Keratinocyte (primary cell): ENCODE measurements at regions not wholly inside any gene's neighbourhood (a gene's known extent, or its start where the extent isn't known, plus 50 kb on each side); places are given as distances from the start of the nearest gene placed in this dataset.

Experiments used
- DNase-seq: peaks from one replicate; pipeline ENCODE4 v3.0.0-alpha.2; 2011; ENCODE audit warnings: low read depth, missing footprints, low spot score
- FAIRE-seq: peaks from 2 replicates; lab custom pipeline; 2011; peaks lifted over from hg19 to GRCh38; lab: Jason Lieb, UNC
- H2AFZ ChIP-seq: 2 replicates; pipeline ENCODE4 v1.6.0; 2012; ENCODE audit warnings: low read length, control low read depth, inconsistent platforms; ENCODE audit not compliant: control insufficient read depth
- H3K27ac ChIP-seq: 2 replicates; pipeline ENCODE4 v1.5.1; 2011; ENCODE audit warnings: low read length; ENCODE audit not compliant: control insufficient read depth, insufficient read depth
- H3K27me3 ChIP-seq: 3 replicates; pipeline ENCODE4 v1.6.0; 2011; ENCODE audit warnings: low read length; ENCODE audit not compliant: control insufficient read depth, insufficient read depth; ENCODE audit errors: extremely low read depth
- H3K36me3 ChIP-seq, 2 experiments: 2 replicates in 1 of 2; 3 replicates in 1 of 2; pipeline ENCODE4 v1.5.1; 2011; ENCODE audit warnings: low read length in 2 of 2, mild to moderate bottlenecking in 1 of 2; ENCODE audit not compliant: control insufficient read depth in 2 of 2, insufficient read depth in 2 of 2; ENCODE audit errors: extremely low read depth in 1 of 2
- H3K4me1 ChIP-seq: 3 replicates; pipeline ENCODE4 v1.5.1; 2011; ENCODE audit warnings: low read length; ENCODE audit not compliant: control insufficient read depth, insufficient read depth; ENCODE audit errors: extremely low read depth
- H3K4me2 ChIP-seq: 3 replicates; pipeline ENCODE4 v1.6.0; 2011; ENCODE audit warnings: low read depth, low read length; ENCODE audit not compliant: control insufficient read depth, insufficient read depth; ENCODE audit errors: extremely low read depth
- H3K4me3 ChIP-seq, 3 experiments: fragments of 200-600 bp in 1 of 3; sonication (generic) in 1 of 3; 2 replicates in 2 of 3; 3 replicates in 1 of 3; pipeline ENCODE4 v1.5.1; 2011 to 2016; ENCODE audit warnings: low read length in 3 of 3, mild to moderate bottlenecking in 3 of 3, control low read depth in 2 of 3, inconsistent platforms in 1 of 3, low read depth in 1 of 3, mixed read lengths in 1 of 3, mixed run types in 1 of 3, moderate library complexity in 1 of 3; ENCODE audit not compliant: control insufficient read depth in 2 of 3, insufficient read depth in 2 of 3; ENCODE audit errors: extremely low read depth in 1 of 3
- H3K79me2 ChIP-seq: 2 replicates; pipeline ENCODE4 v1.6.0; 2012; ENCODE audit warnings: low read length; ENCODE audit not compliant: control insufficient read depth, insufficient read depth
- H3K9ac ChIP-seq: 3 replicates; pipeline ENCODE4 v1.6.0; 2011; ENCODE audit warnings: low read length; ENCODE audit not compliant: control insufficient read depth, insufficient read depth; ENCODE audit errors: extremely low read depth
- H3K9me1 ChIP-seq: 3 replicates; pipeline ENCODE4 v1.6.0; 2011; ENCODE audit warnings: low read length; ENCODE audit not compliant: control insufficient read depth, insufficient read depth; ENCODE audit errors: extremely low read depth
- H3K9me3 ChIP-seq: 2 replicates; pipeline ENCODE4 v1.5.1; 2012; ENCODE audit warnings: low read depth, low read length; ENCODE audit not compliant: control insufficient read depth
- H4K20me1 ChIP-seq: 3 replicates; pipeline ENCODE4 v1.6.0; 2011; ENCODE audit warnings: low read length; ENCODE audit not compliant: control insufficient read depth, insufficient read depth; ENCODE audit errors: extremely low read depth
- EZH2 ChIP-seq: IDR thresholded peaks from one replicate; pipeline ENCODE4 v1.6.1; 2012; ENCODE audit warnings: inconsistent platforms, mild to moderate bottlenecking, low read length, moderate library complexity
- dilution Hi-C: fragments of 300-500 bp; cut with MboI; formaldehyde crosslinking; loops from one replicate; pipeline ENCODE4 v1.7.0; 2020; ENCODE audit warnings: low sequenced_read_pairs; ENCODE audit not compliant: extremely low pct_ligation_motif_present
- TF ChIP-seq, protein P1 (sequence below), 3 experiments: IDR thresholded peaks in 1 of 3; conservative IDR thresholded peaks in 1 of 3; optimal IDR thresholded peaks in 1 of 3; 2 replicates in 2 of 3; 3 replicates in 1 of 3; pipeline versions ENCODE3 to v1.5.1; 2011; ENCODE audit warnings: low read length in 3 of 3, mild to moderate bottlenecking in 3 of 3, moderate library complexity in 2 of 3, control low read depth in 1 of 3, inconsistent platforms in 1 of 3; ENCODE audit not compliant: insufficient read depth in 2 of 3; ENCODE audit errors: extremely low read depth in 1 of 3

DNA sequence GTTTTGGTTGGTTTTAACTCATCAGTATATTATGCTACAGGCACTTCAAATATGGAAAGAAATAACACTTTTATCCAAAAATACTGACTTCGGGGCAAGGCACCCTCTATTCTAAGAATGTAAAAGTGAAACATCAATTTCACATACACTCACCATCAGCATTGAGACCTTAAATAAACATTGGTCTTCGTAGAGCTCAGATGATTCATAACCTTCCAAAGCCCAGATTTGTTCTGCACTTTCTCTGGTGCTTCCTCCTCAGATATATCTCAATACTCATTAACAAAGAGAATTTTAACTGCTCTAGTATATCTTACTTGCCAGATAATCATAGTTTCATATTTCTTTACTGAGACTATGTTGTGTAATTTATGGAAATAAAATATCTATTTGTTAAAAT, 794.3 kb downstream of the LIG4 start:
- H2AFZ ChIP-seq, result no peak overlapping the region
- FAIRE-seq (no peak), DNase-seq (no peak)
- no peaks in the 10 kb centered on the region for H3K4me1 ChIP-seq
- H3K27me3 ChIP-seq, result no peaks in the 10 kb centered on the region
- no peak overlapping the region for H3K4me2 ChIP-seq
- TF ChIP-seq, protein P1, sequence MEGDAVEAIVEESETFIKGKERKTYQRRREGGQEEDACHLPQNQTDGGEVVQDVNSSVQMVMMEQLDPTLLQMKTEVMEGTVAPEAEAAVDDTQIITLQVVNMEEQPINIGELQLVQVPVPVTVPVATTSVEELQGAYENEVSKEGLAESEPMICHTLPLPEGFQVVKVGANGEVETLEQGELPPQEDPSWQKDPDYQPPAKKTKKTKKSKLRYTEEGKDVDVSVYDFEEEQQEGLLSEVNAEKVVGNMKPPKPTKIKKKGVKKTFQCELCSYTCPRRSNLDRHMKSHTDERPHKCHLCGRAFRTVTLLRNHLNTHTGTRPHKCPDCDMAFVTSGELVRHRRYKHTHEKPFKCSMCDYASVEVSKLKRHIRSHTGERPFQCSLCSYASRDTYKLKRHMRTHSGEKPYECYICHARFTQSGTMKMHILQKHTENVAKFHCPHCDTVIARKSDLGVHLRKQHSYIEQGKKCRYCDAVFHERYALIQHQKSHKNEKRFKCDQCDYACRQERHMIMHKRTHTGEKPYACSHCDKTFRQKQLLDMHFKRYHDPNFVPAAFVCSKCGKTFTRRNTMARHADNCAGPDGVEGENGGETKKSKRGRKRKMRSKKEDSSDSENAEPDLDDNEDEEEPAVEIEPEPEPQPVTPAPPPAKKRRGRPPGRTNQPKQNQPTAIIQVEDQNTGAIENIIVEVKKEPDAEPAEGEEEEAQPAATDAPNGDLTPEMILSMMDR (optimal IDR thresholded peaks at IDR 0.05 in 1 of 3, IDR thresholded peaks at IDR 0.05 in 1 of 3, conservative IDR thresholded peaks at IDR 0.05 in 1 of 3; ENCODE audit: extremely low read depth in 1 of 3, insufficient read depth in 2 of 3, low read length in 3 of 3), result no peak
- no peak for TF ChIP-seq EZH2
- H3K36me3 ChIP-seq, result no peaks in the 10 kb centered on the region
- no peak overlapping the region for H3K9ac ChIP-seq
- no peaks in the 10 kb centered on the region for H3K9me1 ChIP-seq
- peaks cover 1% of the 10 kb centered on the region for H3K9me3 ChIP-seq
- no peaks in the 10 kb centered on the region for H3K79me2 ChIP-seq
- H4K20me1 ChIP-seq, result no peaks in the 10 kb centered on the region
- H3K4me3 ChIP-seq, result no peak overlapping the region
- dilution Hi-C loops, result no loop called here
- no peak overlapping the region for H3K27ac ChIP-seq

DNA sequence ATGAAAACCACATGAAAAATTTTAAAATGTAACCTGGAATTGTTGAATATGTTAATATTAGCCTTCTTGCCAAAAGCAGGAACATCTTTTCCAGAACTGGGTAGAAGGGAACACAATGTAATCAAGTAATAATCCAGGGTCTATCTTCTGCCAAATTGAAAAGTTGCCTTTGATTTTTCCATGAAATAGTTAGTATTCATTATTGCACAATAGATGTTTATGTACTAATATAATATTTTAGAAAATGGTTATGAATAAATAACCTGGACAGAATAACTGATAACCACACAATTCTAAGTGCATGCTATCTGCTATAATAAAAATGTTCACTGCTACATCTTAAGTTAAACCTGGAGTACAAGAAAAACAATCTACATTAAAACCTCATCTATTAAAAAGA, 802.3 kb downstream of the LIG4 start:
- Histone ChIP-seq H3K9me3 (peaks cover 1% of the 10 kb centered on the region), H3K36me3 (no peaks in the 10 kb centered on the region), H3K79me2 (no peaks in the 10 kb centered on the region), H3K4me1 (no peaks in the 10 kb centered on the region), H3K27me3 (no peaks in the 10 kb centered on the region), H2AFZ (no peak overlapping the region), H3K27ac (no peak overlapping the region), H3K9ac (no peak overlapping the region), H3K4me2 (no peak overlapping the region), H3K4me3 (no peak overlapping the region), H4K20me1 (no peaks in the 10 kb centered on the region), H3K9me1 (no peaks in the 10 kb centered on the region)
- TF ChIP-seq, protein P1 (optimal IDR thresholded peaks at IDR 0.05 in 1 of 3, IDR thresholded peaks at IDR 0.05 in 1 of 3, conservative IDR thresholded peaks at IDR 0.05 in 1 of 3; ENCODE audit: extremely low read depth in 1 of 3, insufficient read depth in 2 of 3, low read length in 3 of 3), result no peak
- no peak for TF ChIP-seq EZH2
- dilution Hi-C loops, result no loop called here
- FAIRE-seq (no peak), DNase-seq (no peak)
